Left lobe of liver (tissue), 2 donors: ENCODE measurements at regions not wholly inside any gene's neighbourhood (a gene's known extent, or its start where the extent isn't known, plus 50 kb on each side); places are given as distances from the start of the nearest gene placed in this dataset.

ENCODE experiments used
- ATAC-seq: fragments of 200-7000 bp; cut with Tn5 transposase; one replicate; pipeline ENCODE4 v1.9.1; 2020; ENCODE audit warnings: mild to moderate bottlenecking, moderate library complexity
- DNase-seq: peaks from one replicate; pipeline ENCODE4 v3.0.0-alpha.2; 2020; ENCODE audit warnings: low spot score
- donor health status: DM: no; HTN: no; CAD: no; lungs with moderate emphysema.
- donor health status: DM: no; HTN: yes; CAD: no.

- DNase-seq: no peak
- ATAC-seq: no peak
These were observed 190.4 kb upstream of the ARG1 start for GRCh38 chr6:131382631-131383030.

DNA sequence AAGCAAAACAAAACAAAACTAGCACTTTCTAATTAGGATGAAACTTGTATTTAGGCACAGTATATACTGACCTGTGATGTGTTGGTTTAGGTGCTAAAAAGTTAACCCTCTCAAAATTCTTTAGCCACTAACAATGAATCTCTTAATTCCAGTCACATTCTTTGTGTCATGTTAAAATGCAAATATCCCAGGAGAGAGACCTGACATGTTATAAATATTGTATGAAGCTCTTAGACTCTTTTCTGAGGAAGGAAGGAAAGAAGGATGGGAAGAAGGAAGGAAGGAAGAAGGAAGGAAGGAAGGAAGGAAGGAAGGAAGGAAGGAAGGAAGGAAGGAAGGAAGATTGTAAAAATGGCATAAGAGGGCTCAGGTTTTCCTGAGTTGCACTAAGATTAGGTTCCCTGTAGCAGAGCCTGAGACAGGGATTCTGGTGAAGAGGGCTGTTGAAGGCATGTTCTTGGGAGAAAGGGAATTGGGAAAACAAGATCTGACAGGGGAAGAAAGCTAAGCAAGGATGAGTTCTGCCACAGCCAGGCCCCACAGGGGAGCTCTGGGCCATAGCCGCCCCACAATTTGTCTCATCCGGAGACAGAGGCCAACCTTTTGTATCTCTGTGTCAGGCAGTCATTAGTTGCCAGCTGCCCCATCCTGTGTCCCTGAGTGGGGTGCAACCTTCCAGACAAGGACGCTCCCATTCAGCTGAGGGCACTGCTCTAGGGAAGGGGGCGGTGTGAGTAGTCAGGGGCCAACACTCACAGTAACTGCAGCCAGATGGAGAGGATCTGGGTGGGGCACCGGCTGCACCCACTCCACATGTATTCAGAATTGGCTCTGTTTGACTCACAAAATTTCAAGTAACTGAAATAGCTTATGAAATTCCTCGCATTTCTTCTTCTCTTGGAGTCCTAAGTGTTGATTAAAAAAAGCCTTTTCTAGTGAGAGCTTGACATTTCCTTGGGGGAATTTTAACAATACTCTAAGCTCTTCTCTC, 189.3 kb upstream of the ARG1 start:
- DNase-seq (no peak), ATAC-seq (no peak)

DNA sequence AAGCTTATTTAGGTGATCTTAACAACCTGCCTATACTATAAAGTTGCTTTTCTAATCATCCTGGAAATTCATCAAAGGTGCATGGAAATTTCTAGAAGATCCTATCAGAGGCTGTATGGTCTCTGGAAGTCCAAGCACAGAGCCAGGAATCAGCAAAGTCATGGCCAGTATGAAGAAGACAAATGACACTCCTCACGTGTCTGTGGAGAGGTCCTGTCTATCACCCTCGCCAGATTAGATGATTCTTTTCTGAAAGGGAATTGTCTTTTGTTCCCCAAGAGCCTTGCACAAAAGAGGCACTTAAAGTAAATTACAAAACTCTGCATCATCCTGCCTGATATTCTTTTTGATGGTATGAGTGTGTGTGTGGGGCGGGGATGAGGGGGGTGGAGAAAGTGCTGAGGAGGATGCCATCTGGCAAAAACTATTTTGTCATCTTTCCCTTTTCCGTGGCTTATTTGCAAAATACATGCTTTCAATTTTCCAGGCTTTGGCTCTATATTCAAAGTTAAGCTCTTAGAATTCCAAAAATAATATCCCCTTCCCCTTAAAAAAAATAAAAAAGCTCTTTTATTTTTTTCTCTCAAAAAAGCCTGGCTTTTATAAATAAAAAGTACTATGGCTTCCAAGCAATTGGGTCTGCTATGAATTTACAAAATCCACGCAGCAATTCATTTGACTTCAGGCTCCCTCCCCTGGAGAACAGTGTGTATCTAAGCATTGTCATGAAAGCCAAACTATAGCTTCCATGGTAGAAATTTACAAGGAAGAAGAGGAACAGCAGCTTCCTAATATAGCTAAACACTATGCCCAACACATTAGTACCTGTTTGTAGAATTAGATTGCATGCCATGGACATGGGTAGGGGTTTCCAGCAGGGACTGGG, 185.2 kb upstream of the ARG1 start:
- DNase-seq (no peak), ATAC-seq (no peak)

GRCh38 chr6:131390322-131390721, 182.7 kb upstream of the ARG1 start:
- DNase-seq (no peak), ATAC-seq (no peak)

- no peak for DNase-seq
- no peak for ATAC-seq
These were observed 181.9 kb upstream of the ARG1 start for GRCh38 chr6:131391116-131391515.

- no peak for DNase-seq
- no peak for ATAC-seq
These were observed 179.6 kb upstream of the ARG1 start for GRCh38 chr6:131393433-131393832.

DNA sequence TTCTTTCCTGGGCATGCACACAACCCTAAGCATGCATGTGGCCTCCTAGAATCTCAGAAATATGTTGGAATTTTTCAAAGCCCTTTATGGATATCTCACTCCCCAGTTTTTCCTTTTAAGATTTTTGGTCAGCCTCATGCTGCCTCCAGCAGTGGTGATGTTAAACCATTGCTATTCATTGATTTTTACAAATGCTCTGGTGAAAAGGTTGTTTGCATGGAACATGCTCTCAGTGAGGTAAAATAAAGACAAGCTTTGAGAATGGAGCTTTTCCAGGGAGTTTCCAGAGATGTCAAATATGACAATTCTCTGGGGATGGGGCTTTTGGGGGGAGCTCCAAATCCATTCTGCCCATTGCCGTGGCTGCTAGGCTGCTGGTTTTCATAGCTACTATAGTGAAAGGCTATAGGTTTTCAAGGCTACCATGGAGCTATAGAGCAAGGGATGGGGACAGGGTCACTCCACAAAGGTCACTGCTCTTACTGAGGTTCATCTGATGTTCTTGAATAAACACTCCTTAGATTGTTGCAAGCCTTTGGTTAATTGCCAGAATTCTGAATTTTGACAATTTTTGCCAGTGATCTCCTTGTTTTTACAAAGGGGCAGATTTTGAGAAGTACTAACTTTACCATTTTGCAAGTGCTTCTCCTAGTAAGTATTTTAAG, 178.1 kb upstream of the ARG1 start:
- DNase-seq (no peak), ATAC-seq (no peak)

DNA sequence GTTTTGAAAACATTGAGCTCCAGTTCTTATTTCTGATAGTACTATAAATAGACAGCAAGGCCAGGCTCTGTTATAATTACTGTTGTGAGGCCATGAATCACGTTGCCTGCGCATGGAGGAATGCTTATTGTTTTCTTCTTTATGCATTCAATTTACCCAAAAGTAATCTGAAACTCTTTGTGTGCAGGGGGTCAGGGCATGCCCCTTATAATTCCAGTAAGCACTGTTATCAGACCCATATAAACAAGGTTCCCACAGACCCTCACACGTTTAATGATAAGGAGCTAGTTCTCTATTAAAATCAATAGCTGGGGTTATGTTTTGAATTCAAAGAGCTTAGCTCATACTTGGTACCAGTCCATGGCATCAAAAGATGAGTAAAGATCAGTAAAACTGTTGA, 174.8 kb upstream of the ARG1 start:
- ATAC-seq (no peak), DNase-seq (no peak)

GRCh38 chr6:131399433-131399832, 173.6 kb upstream of the ARG1 start:
- DNase-seq: no peak
- no peak for ATAC-seq

- DNase-seq (no peak), ATAC-seq (no peak)
These were observed 172.8 kb upstream of the ARG1 start for GRCh38 chr6:131400054-131400778.

DNA sequence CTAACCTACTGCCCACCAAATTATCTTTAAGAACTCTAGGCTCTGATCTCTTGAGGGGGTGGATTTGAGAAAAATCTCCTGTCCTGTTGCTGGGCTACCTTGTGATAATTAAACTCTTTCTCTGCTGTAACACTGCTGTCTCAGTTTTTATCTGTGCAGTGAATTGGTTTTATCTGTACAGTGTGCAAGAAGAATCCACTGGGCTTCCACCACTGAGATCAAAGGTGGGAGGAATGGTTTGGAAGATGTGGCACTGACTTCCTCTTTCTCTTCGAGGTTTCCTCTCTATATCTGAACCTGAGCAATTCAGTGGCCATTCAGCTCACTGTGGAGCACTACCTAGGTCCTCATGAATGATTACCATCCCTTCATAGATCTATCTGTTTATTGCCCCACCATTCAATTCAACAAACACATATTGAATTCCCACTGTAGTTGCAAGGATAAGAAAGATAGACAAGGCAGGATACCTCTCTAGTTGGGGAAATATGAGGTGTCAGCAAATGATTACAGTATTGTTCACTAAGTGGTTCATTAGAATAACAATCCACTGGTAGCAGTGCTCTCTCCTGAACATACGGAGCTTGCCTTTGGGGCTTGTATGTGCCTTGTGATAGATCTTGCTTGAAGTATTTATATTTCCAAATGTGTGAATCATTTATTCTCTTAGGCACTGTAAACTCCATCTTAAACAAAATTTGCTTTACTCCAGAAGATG, 172.1 kb upstream of the ARG1 start:
- ATAC-seq: no peak
- no peak for DNase-seq

DNA sequence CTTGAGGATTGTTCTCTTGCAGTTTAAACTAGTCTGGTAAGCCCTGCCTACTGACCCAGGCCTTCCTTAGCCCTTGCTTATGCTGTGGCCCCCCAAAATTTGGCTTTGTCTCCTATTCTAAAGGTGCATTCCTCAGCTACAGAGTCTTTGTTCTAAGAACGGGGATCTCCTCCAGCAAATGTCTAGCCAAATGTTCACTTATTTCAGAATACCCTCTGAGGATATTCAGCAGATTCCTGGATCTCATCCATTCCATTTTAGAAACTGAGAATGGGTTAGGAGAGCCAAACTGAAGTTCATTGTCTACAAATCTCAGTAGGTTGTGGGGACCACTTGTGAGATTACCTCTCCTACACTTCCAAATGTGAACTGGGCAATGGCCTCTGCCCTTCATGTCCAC, 164.2 kb upstream of the ARG1 start:
- no peak for ATAC-seq
- DNase-seq: no peak

- no peak for ATAC-seq
- no peak for DNase-seq
These were observed 162.2 kb upstream of the ARG1 start for GRCh38 chr6:131410785-131411184.

DNA sequence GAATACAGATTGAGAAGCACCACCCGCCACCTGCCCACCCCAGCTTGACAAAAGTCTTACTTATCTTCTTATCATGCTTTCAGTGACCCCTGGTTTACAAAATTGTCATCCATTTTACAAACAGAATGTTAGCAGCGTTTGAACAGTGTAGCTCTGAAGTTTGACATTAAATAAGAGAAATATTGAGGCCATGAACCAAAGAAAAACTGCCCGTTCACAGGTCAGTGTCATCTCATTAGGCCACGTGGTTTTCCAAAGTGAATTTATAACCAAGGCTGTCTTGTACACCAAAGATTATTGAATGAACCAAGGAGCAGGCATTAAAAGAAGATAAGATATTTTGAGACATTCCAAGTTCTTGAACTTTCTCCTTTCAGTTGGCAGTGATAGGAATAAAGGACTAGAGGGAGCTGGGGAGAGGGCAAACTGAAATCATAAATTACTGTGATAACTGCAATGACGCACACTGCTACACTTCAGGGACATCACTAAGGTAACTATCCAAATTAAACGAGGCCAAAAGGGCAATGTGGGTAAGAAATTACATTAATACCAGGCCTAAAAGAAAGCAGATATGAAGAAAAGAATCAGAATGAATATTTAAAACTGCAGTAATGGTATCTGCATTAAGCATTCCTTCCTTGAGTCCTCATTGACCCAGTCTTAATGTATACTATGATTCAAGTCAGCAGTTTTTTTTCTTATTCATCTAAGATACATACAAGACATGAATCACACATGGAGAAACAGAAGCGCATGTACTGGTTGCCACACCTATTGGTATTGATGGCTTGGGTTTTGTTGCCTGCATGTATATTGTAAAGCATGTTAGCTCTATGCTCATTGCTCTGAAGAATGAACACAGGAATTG, 159.8 kb upstream of the ARG1 start:
- ATAC-seq: no peak

DNA sequence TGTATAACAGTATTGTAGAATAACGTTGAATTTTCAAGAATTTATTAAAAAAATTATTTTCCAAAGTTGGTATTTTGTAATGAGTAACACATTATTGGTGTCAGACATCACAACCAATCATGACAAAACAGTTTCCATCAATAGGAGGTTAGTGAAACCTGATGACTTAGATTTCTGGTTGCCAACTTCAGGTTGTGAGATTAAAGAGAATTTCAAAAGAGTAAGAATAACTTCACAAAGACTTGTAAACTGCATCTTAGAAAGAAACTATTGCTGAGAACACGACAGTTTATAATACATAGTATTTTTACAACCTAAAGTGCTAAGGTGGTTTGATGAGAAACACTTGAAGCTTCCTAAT, 159.2 kb upstream of the ARG1 start:
- DNase-seq (no peak), ATAC-seq (no peak)

More for the DNA sequence above, 159.8 kb upstream of the ARG1 start:
- no peak for DNase-seq

DNA sequence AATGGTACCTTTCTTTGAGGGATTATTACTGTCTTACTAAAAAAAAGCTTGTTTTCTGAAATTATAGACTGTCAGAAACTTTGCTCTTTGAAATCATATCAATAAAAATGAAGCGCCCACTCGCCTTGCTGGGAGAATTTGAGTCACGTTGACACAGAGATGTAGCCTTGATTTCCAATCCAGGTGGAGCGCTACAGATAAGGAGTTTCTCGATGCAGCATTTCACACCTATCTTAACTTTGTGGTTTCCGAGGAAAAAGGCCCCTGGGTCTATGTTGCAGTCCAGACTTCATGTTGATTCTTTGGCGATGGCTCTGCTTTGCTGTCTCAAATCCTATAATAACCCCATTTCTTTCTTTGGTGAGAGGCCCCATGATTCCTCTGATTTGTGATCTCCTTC, 158.1 kb upstream of the ARG1 start:
- no peak for ATAC-seq
- no peak for DNase-seq

- ATAC-seq (no peak), DNase-seq (no peak)
These were observed 154.6 kb upstream of the ARG1 start for GRCh38 chr6:131418441-131418840.

DNA sequence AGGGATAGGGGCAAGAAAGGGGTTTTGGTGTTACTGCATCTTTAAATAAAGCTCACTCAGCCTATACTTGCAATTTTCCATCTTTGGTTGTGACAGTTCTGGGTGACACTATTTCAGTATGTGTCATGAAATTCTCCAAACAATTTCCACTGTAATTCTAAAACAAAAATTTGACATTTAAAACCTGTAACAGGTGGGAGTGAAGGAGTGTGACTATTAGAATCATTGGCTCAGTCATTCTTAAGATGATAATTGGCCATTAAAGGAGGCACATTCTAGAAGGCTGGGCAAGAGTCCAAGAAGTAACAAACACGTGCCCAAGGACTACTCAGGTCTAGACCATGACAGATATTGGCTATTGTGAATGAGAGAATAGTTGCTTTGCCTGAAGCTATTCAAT, 153.3 kb upstream of the ARG1 start:
- ATAC-seq (no peak), DNase-seq (no peak)

GRCh38 chr6:131424016-131424415, 149.0 kb upstream of the ARG1 start:
- ATAC-seq (no peak), DNase-seq (no peak)
